ENCODE measurements at regions not wholly inside any gene's neighbourhood (a gene's known extent, or its start where the extent isn't known, plus 50 kb on each side); places are given as distances from the start of the nearest gene placed in this dataset.
"Not testable (repeated sequence)": the region's sequence is repeated elsewhere in the genome, so short reads cannot be mapped to it uniquely, and the experiment has no call there.

GRCh38 chr14:65840118-65840751 is 427.7 kb downstream of the FUT8 start:
- TF ChIP-seq CTCF (IDR thresholded peaks at IDR 0.05): no peak
- no peaks in the 10 kb centered on the region for H3K36me3 ChIP-seq
- H3K27ac ChIP-seq: no peak overlapping the region
- intact Hi-C loops (cut with DNase I): no loop called here
- no peak for DNase-seq (ENCODE audit: low spot score in 2 of 2)
- no peaks in the 10 kb centered on the region for H3K27me3 ChIP-seq
- no peaks in the 10 kb centered on the region for H3K9me3 ChIP-seq
- H3K4me3 ChIP-seq: no peak overlapping the region
- H3K4me1 ChIP-seq: no peaks in the 10 kb centered on the region

GRCh38 chr14:65840786-65841185 is 428.3 kb downstream of the FUT8 start:
- H3K36me3 ChIP-seq: no peaks in the 10 kb centered on the region
- H3K27ac ChIP-seq: no peak overlapping the region
- no peaks in the 10 kb centered on the region for H3K4me1 ChIP-seq
- no peak for TF ChIP-seq CTCF (IDR thresholded peaks at IDR 0.05)
- H3K9me3 ChIP-seq: no peaks in the 10 kb centered on the region
- no peak for DNase-seq (ENCODE audit: low spot score in 2 of 2)
- intact Hi-C loops (cut with DNase I): no loop called here
- H3K4me3 ChIP-seq: no peak overlapping the region
- H3K27me3 ChIP-seq: no peaks in the 10 kb centered on the region

- Histone ChIP-seq H3K36me3 (no peaks in the 10 kb centered on the region), H3K27ac (no peak overlapping the region), H3K9me3 (no peaks in the 10 kb centered on the region), H3K27me3 (no peaks in the 10 kb centered on the region), H3K4me3 (no peak overlapping the region), H3K4me1 (no peaks in the 10 kb centered on the region)
- DNase-seq (ENCODE audit: low spot score in 2 of 2): no peak
- no peak for TF ChIP-seq CTCF (IDR thresholded peaks at IDR 0.05)
- intact Hi-C loops (cut with DNase I): no loop called here
Measured at GRCh38 chr14:65846196-65846868, 433.8 kb downstream of the FUT8 start.

- H3K27ac ChIP-seq: no peak overlapping the region
- no peak for TF ChIP-seq CTCF (IDR thresholded peaks at IDR 0.05)
- H3K4me3 ChIP-seq: no peak overlapping the region
- no peaks in the 10 kb centered on the region for H3K27me3 ChIP-seq
- intact Hi-C loops (cut with DNase I): no loop called here
- no peaks in the 10 kb centered on the region for H3K36me3 ChIP-seq
- H3K4me1 ChIP-seq: no peaks in the 10 kb centered on the region
- H3K9me3 ChIP-seq: no peaks in the 10 kb centered on the region
- DNase-seq (ENCODE audit: low spot score in 2 of 2): no peak
Measured at GRCh38 chr14:65847075-65847847, 434.7 kb downstream of the FUT8 start.

- intact Hi-C loops (cut with DNase I); H3K27me3 ChIP-seq; DNase-seq (ENCODE audit: low spot score in 2 of 2); H3K4me1 ChIP-seq; H3K27ac ChIP-seq; H3K4me3 ChIP-seq; H3K9me3 ChIP-seq; H3K36me3 ChIP-seq: not testable (repeated sequence)
Measured at GRCh38 chr14:65847931-65848330, 435.4 kb downstream of the FUT8 start.

- H3K27me3 ChIP-seq: no peaks in the 10 kb centered on the region
- intact Hi-C loops (cut with DNase I): no loop called here
- H3K4me1 ChIP-seq: no peaks in the 10 kb centered on the region
- no peak for DNase-seq (ENCODE audit: low spot score in 2 of 2)
- no peak for TF ChIP-seq CTCF (IDR thresholded peaks at IDR 0.05)
- H3K36me3 ChIP-seq: no peaks in the 10 kb centered on the region
- H3K4me3 ChIP-seq: no peak overlapping the region
- no peak overlapping the region for H3K27ac ChIP-seq
- H3K9me3 ChIP-seq: no peaks in the 10 kb centered on the region
Measured at GRCh38 chr14:65849091-65849490, 436.6 kb downstream of the FUT8 start.

Measured in ascending aorta (tissue), 2 donors.